GM06990 (cell line): ENCODE measurements at regions not wholly inside any gene's neighbourhood (a gene's known extent, or its start where the extent isn't known, plus 50 kb on each side); places are given as distances from the start of the nearest gene placed in this dataset.
"Not testable (repeated sequence)": the region's sequence is repeated elsewhere in the genome, so short reads cannot be mapped to it uniquely, and the experiment has no call there.

Source experiments
- DNase-seq: peaks from one replicate; pipeline ENCODE4 v3.0.0-alpha.2; 2011; ENCODE audit not compliant: insufficient read length; ENCODE audit errors: extremely low read depth
- H3K27me3 ChIP-seq: replicated peaks from 2 replicates; pipeline ENCODE4 v1.6.0; 2011; ENCODE audit warnings: low read length; ENCODE audit not compliant: control insufficient read depth, insufficient read depth
- H3K36me3 ChIP-seq: 2 replicates; pipeline ENCODE4 v1.5.1; 2011; ENCODE audit warnings: low read length; ENCODE audit not compliant: control insufficient read depth, insufficient read depth
- H3K4me3 ChIP-seq: replicated peaks from 2 replicates; pipeline ENCODE4 v1.5.1; 2011; ENCODE audit warnings: low read depth, mild to moderate bottlenecking, control low read depth, low read length
- TF ChIP-seq, protein P1 (sequence below): IDR thresholded peaks from 2 replicates; pipeline ENCODE4 v1.5.1; 2011; ENCODE audit warnings: low read length, control low read depth, mild to moderate bottlenecking, inconsistent platforms; ENCODE audit not compliant: insufficient read depth, poor library complexity, severe bottlenecking

DNA sequence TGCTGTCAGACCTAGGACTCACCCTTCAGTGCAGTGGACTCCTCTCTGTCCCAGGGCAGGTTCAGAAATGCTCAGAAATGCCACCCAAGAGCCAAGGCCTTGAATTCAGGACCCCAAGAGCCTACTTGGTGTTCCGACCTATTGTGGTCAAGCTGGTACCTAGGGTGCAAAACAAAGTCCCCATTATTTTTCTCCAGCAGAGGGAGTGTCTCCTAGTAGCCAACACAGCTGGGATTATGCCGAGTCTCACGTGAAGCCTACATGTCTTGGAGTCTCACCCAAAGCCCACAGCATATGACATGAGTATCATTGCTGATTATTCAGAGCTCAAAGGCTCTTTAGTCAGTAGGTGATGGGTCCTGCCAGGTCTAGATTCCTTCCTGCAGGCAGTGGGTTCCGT lies 671.1 kb upstream of the SPRY2 start:
- Histone ChIP-seq H3K36me3 (no peaks in the 10 kb centered on the region), H3K27me3 (no peaks in the 10 kb centered on the region), H3K4me3 (no peak overlapping the region)
- DNase-seq, result no peak
- TF ChIP-seq, protein P1, sequence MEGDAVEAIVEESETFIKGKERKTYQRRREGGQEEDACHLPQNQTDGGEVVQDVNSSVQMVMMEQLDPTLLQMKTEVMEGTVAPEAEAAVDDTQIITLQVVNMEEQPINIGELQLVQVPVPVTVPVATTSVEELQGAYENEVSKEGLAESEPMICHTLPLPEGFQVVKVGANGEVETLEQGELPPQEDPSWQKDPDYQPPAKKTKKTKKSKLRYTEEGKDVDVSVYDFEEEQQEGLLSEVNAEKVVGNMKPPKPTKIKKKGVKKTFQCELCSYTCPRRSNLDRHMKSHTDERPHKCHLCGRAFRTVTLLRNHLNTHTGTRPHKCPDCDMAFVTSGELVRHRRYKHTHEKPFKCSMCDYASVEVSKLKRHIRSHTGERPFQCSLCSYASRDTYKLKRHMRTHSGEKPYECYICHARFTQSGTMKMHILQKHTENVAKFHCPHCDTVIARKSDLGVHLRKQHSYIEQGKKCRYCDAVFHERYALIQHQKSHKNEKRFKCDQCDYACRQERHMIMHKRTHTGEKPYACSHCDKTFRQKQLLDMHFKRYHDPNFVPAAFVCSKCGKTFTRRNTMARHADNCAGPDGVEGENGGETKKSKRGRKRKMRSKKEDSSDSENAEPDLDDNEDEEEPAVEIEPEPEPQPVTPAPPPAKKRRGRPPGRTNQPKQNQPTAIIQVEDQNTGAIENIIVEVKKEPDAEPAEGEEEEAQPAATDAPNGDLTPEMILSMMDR, result no peak

DNA sequence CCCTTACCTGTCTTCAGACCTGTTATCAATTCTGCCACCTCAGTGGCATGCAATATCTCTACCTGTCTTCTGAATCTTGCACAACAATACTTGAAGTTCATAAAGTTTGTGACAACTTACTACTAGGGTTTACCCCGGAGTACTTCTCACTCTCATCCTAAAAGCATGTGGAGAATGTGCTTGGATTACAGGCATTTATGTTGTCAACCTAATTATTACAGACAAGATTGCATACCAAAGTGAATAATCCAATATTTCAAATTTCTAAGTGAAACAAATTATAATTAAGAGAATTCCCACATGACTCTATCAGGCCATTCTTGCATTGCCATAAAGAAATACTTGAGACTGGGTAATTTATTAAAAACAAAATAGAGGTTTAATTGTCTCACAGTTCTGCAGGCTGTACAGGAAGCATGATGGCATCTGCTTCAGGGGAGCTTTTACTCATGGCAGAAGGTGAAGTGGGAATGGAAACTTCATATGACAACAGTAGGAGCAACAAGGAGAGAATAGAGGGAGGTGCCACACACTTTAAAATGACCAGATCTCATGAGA lies 661.0 kb upstream of the SPRY2 start:
- Histone ChIP-seq H3K4me3 (no peak overlapping the region), H3K27me3 (no peaks in the 10 kb centered on the region), H3K36me3 (no peaks in the 10 kb centered on the region)
- TF ChIP-seq, protein P1, result no peak
- DNase-seq, result no peak

DNA sequence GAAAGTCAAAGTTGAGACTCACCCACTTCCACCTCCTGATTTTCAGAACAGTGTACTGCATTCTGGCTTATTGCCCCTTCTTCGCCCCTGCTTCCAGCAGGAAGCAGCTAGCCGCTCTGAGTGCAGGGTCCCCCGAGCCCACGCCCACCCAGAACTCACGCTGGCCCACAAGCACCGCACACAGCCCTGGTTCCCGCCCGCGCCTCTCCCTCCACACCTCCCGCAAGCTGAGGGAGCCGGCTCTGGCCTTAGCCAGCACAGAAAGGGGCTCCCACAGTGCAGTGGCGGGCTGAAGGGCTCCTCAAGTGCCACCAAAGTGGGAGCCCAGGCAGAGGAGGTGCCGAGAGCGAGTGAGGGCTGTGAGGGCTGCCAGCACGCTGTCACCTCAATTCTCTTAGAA lies 657.7 kb upstream of the SPRY2 start:
- not testable (repeated sequence) for DNase-seq, H3K4me3 ChIP-seq, H3K27me3 ChIP-seq, H3K36me3 ChIP-seq

DNA sequence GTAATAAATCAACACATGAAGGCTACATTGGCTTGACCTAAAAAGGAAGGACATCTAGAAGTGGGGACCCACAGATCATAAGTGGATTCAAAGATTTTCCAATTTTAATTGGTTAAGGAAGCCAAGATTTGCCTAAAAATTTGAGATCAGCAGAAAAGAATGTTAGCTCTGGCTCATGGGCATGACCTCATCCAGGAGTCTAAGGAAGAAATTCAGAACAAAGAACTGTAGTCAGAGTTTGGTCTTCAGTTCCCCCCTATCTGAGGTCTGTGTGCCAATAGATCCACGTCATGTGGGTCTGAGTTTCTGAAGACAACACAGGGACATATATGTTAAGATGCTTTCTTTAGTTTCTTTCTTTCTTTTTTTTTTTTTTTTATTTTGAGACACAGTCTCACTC lies 648.8 kb upstream of the SPRY2 start:
- H3K4me3 ChIP-seq, result no peak overlapping the region
- no peak for DNase-seq
- TF ChIP-seq, protein P1, result no peak
- no peaks in the 10 kb centered on the region for H3K36me3 ChIP-seq
- no peaks in the 10 kb centered on the region for H3K27me3 ChIP-seq

DNA sequence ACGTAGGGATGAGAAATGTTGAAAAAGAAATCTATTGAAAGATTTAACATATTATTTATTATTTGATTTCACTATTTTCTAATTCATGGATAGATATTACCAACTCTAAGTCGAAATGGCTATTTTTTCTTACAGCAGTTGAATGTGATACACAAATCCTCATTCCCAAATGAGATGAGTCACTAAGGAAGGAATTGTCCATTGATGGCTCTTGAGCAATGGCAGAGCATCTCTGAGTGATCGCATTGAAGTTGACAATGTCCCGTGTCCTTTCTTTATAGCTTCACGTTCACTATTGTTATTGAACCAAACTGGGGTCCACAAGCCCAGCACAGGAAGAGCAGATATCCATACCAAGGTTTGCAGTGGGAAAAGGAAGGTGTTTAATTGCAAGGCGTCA lies 648.3 kb upstream of the SPRY2 start:
- TF ChIP-seq, protein P1, result no peak
- Histone ChIP-seq H3K4me3 (no peak overlapping the region), H3K36me3 (no peaks in the 10 kb centered on the region), H3K27me3 (no peaks in the 10 kb centered on the region)
- DNase-seq, result no peak

DNA sequence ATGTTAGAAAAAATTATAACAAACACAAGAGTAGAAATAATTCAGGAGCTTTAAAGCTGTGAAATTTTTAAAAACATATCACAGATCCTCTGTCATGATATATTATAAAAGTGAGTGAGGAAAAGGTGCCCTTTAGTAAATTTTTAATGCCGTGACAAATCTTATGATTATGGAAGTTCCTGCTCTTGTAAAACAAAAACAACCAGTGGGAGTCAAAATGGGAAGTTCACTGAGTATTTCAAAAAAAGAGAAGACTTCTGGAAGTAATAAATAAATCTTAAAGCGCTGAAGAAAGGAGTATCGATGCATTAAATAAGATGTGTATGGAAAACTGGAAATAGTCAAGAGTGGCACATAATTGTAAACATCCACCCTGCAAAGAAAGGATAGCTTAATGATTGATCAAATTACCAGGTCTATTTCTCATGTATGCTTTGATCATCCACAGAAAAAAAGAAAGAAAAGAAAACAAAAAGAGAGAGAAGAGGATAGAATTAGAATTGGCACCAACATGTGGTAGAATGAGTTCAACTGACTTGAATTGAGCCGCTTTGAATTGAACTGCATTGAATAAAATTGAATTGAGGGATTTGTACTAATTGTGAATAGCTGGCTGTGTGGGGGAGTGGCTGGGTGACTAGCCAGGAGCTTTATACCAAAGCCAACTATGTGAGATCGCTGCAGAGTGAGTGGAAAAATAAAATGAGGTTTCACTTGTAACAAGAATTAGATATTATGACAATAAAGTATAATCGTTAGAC lies 647.6 kb upstream of the SPRY2 start:
- TF ChIP-seq, protein P1, result no peak

More for the DNA sequence above, 647.6 kb upstream of the SPRY2 start:
- no peaks in the 10 kb centered on the region for H3K27me3 ChIP-seq
- no peak for DNase-seq
- H3K4me3 ChIP-seq, result no peak overlapping the region
- H3K36me3 ChIP-seq, result no peaks in the 10 kb centered on the region
